ENCODE measurements at regions not wholly inside any gene's neighbourhood (a gene's known extent, or its start where the extent isn't known, plus 50 kb on each side); places are given as distances from the start of the nearest gene placed in this dataset.
"Not testable (repeated sequence)": the region's sequence is repeated elsewhere in the genome, so short reads cannot be mapped to it uniquely, and the experiment has no call there.

- Histone ChIP-seq H3K27ac (ENCODE audit: low read depth, low read length) (no peak overlapping the region), H3K36me3 (ENCODE audit: control insufficient read depth, insufficient read depth, low read length) (no peaks in the 10 kb centered on the region), H3K4me1 (ENCODE audit: control insufficient read depth, insufficient read depth, low read length) (no peaks in the 10 kb centered on the region), H3K27me3 (ENCODE audit: control insufficient read depth, insufficient read depth, low read length) (no peaks in the 10 kb centered on the region), H3K4me3 (ENCODE audit: low read length) (no peak overlapping the region), H3K9ac (ENCODE audit: low read length) (no peak overlapping the region)
Observed at GRCh38 chr12:83933615-83934014, 979.0 kb downstream of the SLC6A15 start.

- Histone ChIP-seq H3K9ac (ENCODE audit: low read length) (no peak overlapping the region), H3K36me3 (ENCODE audit: control insufficient read depth, insufficient read depth, low read length) (no peaks in the 10 kb centered on the region), H3K4me3 (ENCODE audit: low read length) (no peak overlapping the region), H3K27me3 (ENCODE audit: control insufficient read depth, insufficient read depth, low read length) (no peaks in the 10 kb centered on the region), H3K27ac (ENCODE audit: low read depth, low read length) (no peak overlapping the region), H3K4me1 (ENCODE audit: control insufficient read depth, insufficient read depth, low read length) (no peaks in the 10 kb centered on the region)
Observed at GRCh38 chr12:83932011-83932410, 980.6 kb downstream of the SLC6A15 start.

- no peaks in the 10 kb centered on the region for H3K4me1 ChIP-seq (ENCODE audit: control insufficient read depth, insufficient read depth, low read length)
- no peaks in the 10 kb centered on the region for H3K27me3 ChIP-seq (ENCODE audit: control insufficient read depth, insufficient read depth, low read length)
- H3K36me3 ChIP-seq (ENCODE audit: control insufficient read depth, insufficient read depth, low read length): no peaks in the 10 kb centered on the region
- no peak overlapping the region for H3K9ac ChIP-seq (ENCODE audit: low read length)
- no peak overlapping the region for H3K27ac ChIP-seq (ENCODE audit: low read depth, low read length)
- H3K4me3 ChIP-seq (ENCODE audit: low read length): no peak overlapping the region
Observed at GRCh38 chr12:83931451-83931850, 981.1 kb downstream of the SLC6A15 start.

- H3K9ac ChIP-seq (ENCODE audit: low read length); H3K27me3 ChIP-seq (ENCODE audit: control insufficient read depth, insufficient read depth, low read length): not testable (repeated sequence)
Observed at GRCh38 chr12:83929792-83930191, 982.8 kb downstream of the SLC6A15 start.

GRCh38 chr12:83920821-83921547 is 991.6 kb downstream of the SLC6A15 start:
- no peak overlapping the region for H3K4me3 ChIP-seq (ENCODE audit: low read length)
- H3K4me1 ChIP-seq (ENCODE audit: control insufficient read depth, insufficient read depth, low read length): no peaks in the 10 kb centered on the region
- H3K27ac ChIP-seq (ENCODE audit: low read depth, low read length): no peak overlapping the region
- no peaks in the 10 kb centered on the region for H3K27me3 ChIP-seq (ENCODE audit: control insufficient read depth, insufficient read depth, low read length)
- H3K36me3 ChIP-seq (ENCODE audit: control insufficient read depth, insufficient read depth, low read length): no peaks in the 10 kb centered on the region
- H3K9ac ChIP-seq (ENCODE audit: low read length): no peak overlapping the region

More at GRCh38 chr12:83929792-83930191, 982.8 kb downstream of the SLC6A15 start:
- H3K4me1 ChIP-seq (ENCODE audit: control insufficient read depth, insufficient read depth, low read length); H3K4me3 ChIP-seq (ENCODE audit: low read length); H3K36me3 ChIP-seq (ENCODE audit: control insufficient read depth, insufficient read depth, low read length); H3K27ac ChIP-seq (ENCODE audit: low read depth, low read length): not testable (repeated sequence)

- H3K27ac ChIP-seq (ENCODE audit: low read depth, low read length): no peak overlapping the region
- no peaks in the 10 kb centered on the region for H3K36me3 ChIP-seq (ENCODE audit: control insufficient read depth, insufficient read depth, low read length)
- no peaks in the 10 kb centered on the region for H3K27me3 ChIP-seq (ENCODE audit: control insufficient read depth, insufficient read depth, low read length)
- no peak overlapping the region for H3K9ac ChIP-seq (ENCODE audit: low read length)
- no peaks in the 10 kb centered on the region for H3K4me1 ChIP-seq (ENCODE audit: control insufficient read depth, insufficient read depth, low read length)
- no peak overlapping the region for H3K4me3 ChIP-seq (ENCODE audit: low read length)
Observed at GRCh38 chr12:83919081-83919480, 993.5 kb downstream of the SLC6A15 start.

GRCh38 chr12:83904175-83904574 is 1008.4 kb downstream of the SLC6A15 start:
- Histone ChIP-seq H3K36me3 (ENCODE audit: control insufficient read depth, insufficient read depth, low read length) (no peaks in the 10 kb centered on the region), H3K4me3 (ENCODE audit: low read length) (no peak overlapping the region), H3K4me1 (ENCODE audit: control insufficient read depth, insufficient read depth, low read length) (no peaks in the 10 kb centered on the region), H3K27ac (ENCODE audit: low read depth, low read length) (no peak overlapping the region), H3K27me3 (ENCODE audit: control insufficient read depth, insufficient read depth, low read length) (no peaks in the 10 kb centered on the region), H3K9ac (ENCODE audit: low read length) (no peak overlapping the region)

GRCh38 chr12:83896416-83896815 is 1016.2 kb downstream of the SLC6A15 start:
- no peak overlapping the region for H3K4me3 ChIP-seq (ENCODE audit: low read length)
- H3K4me1 ChIP-seq (ENCODE audit: control insufficient read depth, insufficient read depth, low read length): no peaks in the 10 kb centered on the region
- H3K9ac ChIP-seq (ENCODE audit: low read length): no peak overlapping the region
- no peak overlapping the region for H3K27ac ChIP-seq (ENCODE audit: low read depth, low read length)
- H3K36me3 ChIP-seq (ENCODE audit: control insufficient read depth, insufficient read depth, low read length): no peaks in the 10 kb centered on the region
- H3K27me3 ChIP-seq (ENCODE audit: control insufficient read depth, insufficient read depth, low read length): no peaks in the 10 kb centered on the region

GRCh38 chr12:83893101-83893500 is 1019.5 kb downstream of the SLC6A15 start:
- H3K27ac ChIP-seq (ENCODE audit: low read depth, low read length): no peak overlapping the region
- H3K36me3 ChIP-seq (ENCODE audit: control insufficient read depth, insufficient read depth, low read length): no peaks in the 10 kb centered on the region
- no peak overlapping the region for H3K9ac ChIP-seq (ENCODE audit: low read length)
- no peak overlapping the region for H3K4me3 ChIP-seq (ENCODE audit: low read length)
- no peaks in the 10 kb centered on the region for H3K27me3 ChIP-seq (ENCODE audit: control insufficient read depth, insufficient read depth, low read length)
- H3K4me1 ChIP-seq (ENCODE audit: control insufficient read depth, insufficient read depth, low read length): no peaks in the 10 kb centered on the region

- Histone ChIP-seq H3K36me3 (ENCODE audit: control insufficient read depth, insufficient read depth, low read length) (no peaks in the 10 kb centered on the region), H3K27ac (ENCODE audit: low read depth, low read length) (no peak overlapping the region), H3K4me3 (ENCODE audit: low read length) (no peak overlapping the region), H3K9ac (ENCODE audit: low read length) (no peak overlapping the region), H3K4me1 (ENCODE audit: control insufficient read depth, insufficient read depth, low read length) (no peaks in the 10 kb centered on the region), H3K27me3 (ENCODE audit: control insufficient read depth, insufficient read depth, low read length) (no peaks in the 10 kb centered on the region)
Observed at GRCh38 chr12:83889745-83890144, 1022.9 kb downstream of the SLC6A15 start.

GRCh38 chr12:83886479-83886878 is 1026.1 kb downstream of the SLC6A15 start:
- no peaks in the 10 kb centered on the region for H3K4me1 ChIP-seq (ENCODE audit: control insufficient read depth, insufficient read depth, low read length)

GRCh38 chr12:83870921-83871599 is 1041.5 kb downstream of the SLC6A15 start:
- not testable (repeated sequence) for H3K36me3 ChIP-seq (ENCODE audit: control insufficient read depth, insufficient read depth, low read length); H3K27me3 ChIP-seq (ENCODE audit: control insufficient read depth, insufficient read depth, low read length); H3K9ac ChIP-seq (ENCODE audit: low read length); H3K27ac ChIP-seq (ENCODE audit: low read depth, low read length); H3K4me1 ChIP-seq (ENCODE audit: control insufficient read depth, insufficient read depth, low read length); H3K4me3 ChIP-seq (ENCODE audit: low read length)

More at GRCh38 chr12:83886479-83886878, 1026.1 kb downstream of the SLC6A15 start:
- no peak overlapping the region for H3K9ac ChIP-seq (ENCODE audit: low read length)
- H3K27me3 ChIP-seq (ENCODE audit: control insufficient read depth, insufficient read depth, low read length): no peaks in the 10 kb centered on the region
- H3K27ac ChIP-seq (ENCODE audit: low read depth, low read length): no peak overlapping the region
- H3K4me3 ChIP-seq (ENCODE audit: low read length): no peak overlapping the region
- H3K36me3 ChIP-seq (ENCODE audit: control insufficient read depth, insufficient read depth, low read length): no peaks in the 10 kb centered on the region

GRCh38 chr12:83866477-83866876 is 1046.1 kb downstream of the SLC6A15 start:
- Histone ChIP-seq H3K27me3 (ENCODE audit: control insufficient read depth, insufficient read depth, low read length) (no peaks in the 10 kb centered on the region), H3K9ac (ENCODE audit: low read length) (no peak overlapping the region), H3K27ac (ENCODE audit: low read depth, low read length) (no peak overlapping the region), H3K4me1 (ENCODE audit: control insufficient read depth, insufficient read depth, low read length) (no peaks in the 10 kb centered on the region), H3K36me3 (ENCODE audit: control insufficient read depth, insufficient read depth, low read length) (no peaks in the 10 kb centered on the region), H3K4me3 (ENCODE audit: low read length) (no peak overlapping the region)

Measured in rectal smooth muscle tissue (tissue), 1 donor.